OCI-LY7 (cell line): ENCODE measurements at regions not wholly inside any gene's neighbourhood (a gene's known extent, or its start where the extent isn't known, plus 50 kb on each side); places are given as distances from the start of the nearest gene placed in this dataset.
"Not testable (repeated sequence)": the region's sequence is repeated elsewhere in the genome, so short reads cannot be mapped to it uniquely, and the experiment has no call there.

ENCODE experiments used
- BruUV-seq: library from RNA; stranded (reverse); fragments of 400-500 nt; replicated peaks from 2 replicates; lab custom pipeline; 2021; lab: Mats Ljungman, UMichigan
- CTCF ChIA-PET: fragments of 300-600 bp; sonication (Branson Sonifier 250); formaldehyde crosslinking; loops from one replicate; lab custom pipeline; 2022; ENCODE audit warnings: antibody characterized with exemption; ENCODE audit not compliant: unreplicated experiment; lab: Charles Lee
- POLR2A ChIA-PET: fragments of 300-600 bp; sonication (Branson Sonifier 250); formaldehyde crosslinking; loops from one replicate; lab custom pipeline; 2022; ENCODE audit warnings: antibody characterized with exemption; lab: Charles Lee
- DNase-seq: peaks from one replicate; pipeline ENCODE4 v3.0.0-alpha.2; 2015; ENCODE audit warnings: low spot score
- H2AFZ ChIP-seq: fragments of 200-600 bp; sonication (generic), shearing (Covaris generic); 2 replicates; pipeline ENCODE4 v1.6.1; 2014; ENCODE audit warnings: mild to moderate bottlenecking, antibody characterized with exemption, low read length, moderate library complexity
- H3K27ac ChIP-seq: fragments of 200-600 bp; sonication (generic); 2 replicates; pipeline ENCODE4 v1.5.1; 2014; ENCODE audit warnings: mixed run types, low read depth, mild to moderate bottlenecking, moderate library complexity, low read length, inconsistent platforms; ENCODE audit not compliant: poor library complexity, severe bottlenecking
- H3K36me3 ChIP-seq: fragments of 200-600 bp; sonication (generic); 2 replicates; pipeline ENCODE4 v1.6.1; 2014; ENCODE audit warnings: mild to moderate bottlenecking, antibody characterized with exemption, low read length, moderate library complexity, mixed read lengths; ENCODE audit not compliant: insufficient read depth
- H3K4me1 ChIP-seq: fragments of 200-600 bp; sonication (generic); 2 replicates; pipeline ENCODE4 v1.5.1; 2014; ENCODE audit warnings: mild to moderate bottlenecking, low read length; ENCODE audit not compliant: insufficient read depth, poor library complexity, severe bottlenecking
- H3K4me2 ChIP-seq: fragments of 200-600 bp; sonication (generic); 2 replicates; pipeline ENCODE4 v1.6.1; 2014; ENCODE audit warnings: mild to moderate bottlenecking, low read length
- H3K4me3 ChIP-seq: fragments of 200-600 bp; sonication (generic); 2 replicates; pipeline ENCODE4 v1.5.1; 2014; ENCODE audit warnings: mild to moderate bottlenecking, low read depth, low read length; ENCODE audit not compliant: poor library complexity, severe bottlenecking
- H3K79me2 ChIP-seq: fragments of 200-600 bp; sonication (generic); 2 replicates; pipeline ENCODE4 v1.6.1; 2016; ENCODE audit warnings: low read depth, mild to moderate bottlenecking, low read length, moderate library complexity, mixed read lengths; ENCODE audit not compliant: insufficient read depth
- H3K9me2 ChIP-seq: fragments of 200-600 bp; sonication (generic); 2 replicates; pipeline ENCODE4 v1.6.1; 2016; ENCODE audit warnings: mild to moderate bottlenecking, low read length, mixed read lengths; ENCODE audit not compliant: insufficient read depth
- H3K9me3 ChIP-seq: fragments of 200-600 bp; sonication (generic); 2 replicates; pipeline ENCODE4 v1.6.1; 2014; ENCODE audit warnings: mild to moderate bottlenecking, mixed run types, low read length, mixed read lengths
- H4K20me1 ChIP-seq: fragments of 200-600 bp; sonication (generic); 2 replicates; pipeline ENCODE4 v1.6.1; 2014; ENCODE audit warnings: mild to moderate bottlenecking, antibody characterized with exemption, low read length, moderate library complexity, mixed read lengths; ENCODE audit not compliant: insufficient read depth
- CTCF ChIP-seq: fragments of 200-600 bp; sonication (generic); conservative IDR thresholded peaks from 2 replicates; pipeline ENCODE4 v1.5.1; 2014; ENCODE audit warnings: mild to moderate bottlenecking, antibody characterized with exemption, low read length, moderate library complexity, mixed read lengths
- EZH2phosphoT487 ChIP-seq: fragments of 200-600 bp; sonication (generic); IDR thresholded peaks from 2 replicates; pipeline ENCODE4 v1.6.1; 2018; ENCODE audit warnings: low read depth, borderline replicate concordance, mild to moderate bottlenecking, mixed run types, antibody characterized with exemption, low read length, moderate library complexity, mixed read lengths
- intact Hi-C: fragments of 100-400 bp; cut with micrococcal nuclease; formaldehyde crosslinking; loops from one replicate; pipeline ENCODE4 v1.10.0; 2022; ENCODE audit not compliant: unreplicated experiment

- intact Hi-C loops, result no loop called here
- ChIA-PET POLR2A (no interaction called here), CTCF (no interaction called here)
- H3K9me3 ChIP-seq, result peaks cover 13% of the 10 kb centered on the region
- no peak for DNase-seq
- H2AFZ ChIP-seq, result no peak overlapping the region
- no peaks in the 10 kb centered on the region for H3K4me1 ChIP-seq
- TF ChIP-seq CTCF (no peak), EZH2phosphoT487 (no peak)
- H3K9me2 ChIP-seq, result no peaks in the 10 kb centered on the region
- no peaks in the 10 kb centered on the region for H4K20me1 ChIP-seq
- BruUV-seq, result no TSS peak
- H3K36me3 ChIP-seq, result no peaks in the 10 kb centered on the region
- H3K4me2 ChIP-seq, result no peak overlapping the region
- no peak overlapping the region for H3K4me3 ChIP-seq
- no peak overlapping the region for H3K27ac ChIP-seq
- H3K79me2 ChIP-seq, result no peaks in the 10 kb centered on the region
Observed at GRCh38 chr6:78746457-78746856, 120.9 kb upstream of the IRAK1BP1 start.

- Histone ChIP-seq H3K79me2 (no peaks in the 10 kb centered on the region), H3K27ac (no peak overlapping the region), H3K4me1 (no peaks in the 10 kb centered on the region), H3K9me2 (no peaks in the 10 kb centered on the region), H3K4me2 (no peak overlapping the region), H3K4me3 (no peak overlapping the region), H3K36me3 (no peaks in the 10 kb centered on the region), H3K9me3 (peaks cover 13% of the 10 kb centered on the region), H4K20me1 (no peaks in the 10 kb centered on the region), H2AFZ (no peak overlapping the region)
- intact Hi-C loops, result no loop called here
- BruUV-seq, result no TSS peak
- no peak for TF ChIP-seq EZH2phosphoT487
- no peak for TF ChIP-seq CTCF
- ChIA-PET CTCF (no interaction called here), POLR2A (no interaction called here)
- no peak for DNase-seq
Observed at GRCh38 chr6:78749326-78749725, 118.0 kb upstream of the IRAK1BP1 start.

- H3K9me3 ChIP-seq, CTCF ChIA-PET, H3K4me1 ChIP-seq, H4K20me1 ChIP-seq, H3K9me2 ChIP-seq, H2AFZ ChIP-seq, H3K4me2 ChIP-seq, DNase-seq, H3K4me3 ChIP-seq, intact Hi-C loops, H3K27ac ChIP-seq, POLR2A ChIA-PET, H3K36me3 ChIP-seq, BruUV-seq, H3K79me2 ChIP-seq: not testable (repeated sequence)
Observed at GRCh38 chr6:78758297-78758798, 109.0 kb upstream of the IRAK1BP1 start.
